T47D (cell line): ENCODE measurements at regions not wholly inside any gene's neighbourhood (a gene's known extent, or its start where the extent isn't known, plus 50 kb on each side); places are given as distances from the start of the nearest gene placed in this dataset.

Experiments
- DNase-seq, 2 experiments: peaks; one replicate each; pipeline versions ENCODE4 v3.0.0 to v3.0.0-alpha.2; 2011 to 2012; ENCODE audit warnings: low read depth in 1 of 2, low spot score in 1 of 2
- JUND ChIP-seq: IDR thresholded peaks from 2 replicates; pipeline ENCODE4 v1.6.1; 2012; ENCODE audit warnings: low read depth
- in situ Hi-C: cut with HindIII; loops from 2 replicates; pipeline ENCODE4 v1.10.0; 2016; ENCODE audit warnings: low sequenced_read_pairs, low pct_unique_long_range_greater_than_20kb

GRCh38 chr2:146301287-146301686 is 1543.5 kb upstream of the ACVR2A start:
- in situ Hi-C loops: no loop called here
- no peak for TF ChIP-seq JUND
- DNase-seq: no peak

GRCh38 chr2:146295080-146295670 is 1549.7 kb upstream of the ACVR2A start:
- DNase-seq: peak in 1 of 2 experiments; percentile 9
- no peak for TF ChIP-seq JUND
- in situ Hi-C loops: no loop called here

- in situ Hi-C loops: no loop called here
- DNase-seq: no peak
- no peak for TF ChIP-seq JUND
Measured at GRCh38 chr2:146287281-146287680, 1557.5 kb upstream of the ACVR2A start.

- in situ Hi-C loops: no loop called here
- no peak for DNase-seq
- no peak for TF ChIP-seq JUND
Measured at GRCh38 chr2:146278881-146279280, 1565.9 kb upstream of the ACVR2A start.

GRCh38 chr2:146271131-146271831 is 1573.5 kb upstream of the ACVR2A start:
- in situ Hi-C loops: no loop called here
- TF ChIP-seq JUND: no peak
- no peak for DNase-seq

GRCh38 chr2:146270618-146271017 is 1574.2 kb upstream of the ACVR2A start:
- no peak for TF ChIP-seq JUND
- DNase-seq: no peak
- in situ Hi-C loops: no loop called here

- in situ Hi-C loops: no loop called here
- TF ChIP-seq JUND: no peak
- DNase-seq: no peak
Measured at GRCh38 chr2:146267093-146267492, 1577.7 kb upstream of the ACVR2A start.

GRCh38 chr2:146265656-146266055 is 1579.2 kb upstream of the ACVR2A start:
- in situ Hi-C loops: no loop called here
- TF ChIP-seq JUND: no peak
- no peak for DNase-seq

- DNase-seq: no peak
- no peak for TF ChIP-seq JUND
- in situ Hi-C loops: no loop called here
Measured at GRCh38 chr2:146262606-146263005, 1582.2 kb upstream of the ACVR2A start.

GRCh38 chr2:146260551-146260950 is 1584.3 kb upstream of the ACVR2A start:
- TF ChIP-seq JUND: no peak
- DNase-seq: no peak
- in situ Hi-C loops: no loop called here

- TF ChIP-seq JUND: no peak
- in situ Hi-C loops: no loop called here
- no peak for DNase-seq
Measured at GRCh38 chr2:146259816-146260215, 1585.0 kb upstream of the ACVR2A start.

GRCh38 chr2:146258071-146258470 is 1586.8 kb upstream of the ACVR2A start:
- in situ Hi-C loops: no loop called here
- DNase-seq: no peak
- no peak for TF ChIP-seq JUND

- no peak for DNase-seq
- in situ Hi-C loops: no loop called here
- no peak for TF ChIP-seq JUND
Measured at GRCh38 chr2:146252119-146252518, 1592.7 kb upstream of the ACVR2A start.

GRCh38 chr2:146251328-146251727 is 1593.5 kb upstream of the ACVR2A start:
- in situ Hi-C loops: no loop called here
- DNase-seq: no peak
- TF ChIP-seq JUND: no peak
